GM21529 (cell line): ENCODE measurements at regions not wholly inside any gene's neighbourhood (a gene's known extent, or its start where the extent isn't known, plus 50 kb on each side); places are given as distances from the start of the nearest gene placed in this dataset.
"Not testable (repeated sequence)": the region's sequence is repeated elsewhere in the genome, so short reads cannot be mapped to it uniquely, and the experiment has no call there.

Source experiments
- ATAC-seq: cut with Tn5 transposase; IDR thresholded peaks from one replicate; pipeline ENCODE4 v1.9.1; 2021; ENCODE audit not compliant: unreplicated experiment

DNA sequence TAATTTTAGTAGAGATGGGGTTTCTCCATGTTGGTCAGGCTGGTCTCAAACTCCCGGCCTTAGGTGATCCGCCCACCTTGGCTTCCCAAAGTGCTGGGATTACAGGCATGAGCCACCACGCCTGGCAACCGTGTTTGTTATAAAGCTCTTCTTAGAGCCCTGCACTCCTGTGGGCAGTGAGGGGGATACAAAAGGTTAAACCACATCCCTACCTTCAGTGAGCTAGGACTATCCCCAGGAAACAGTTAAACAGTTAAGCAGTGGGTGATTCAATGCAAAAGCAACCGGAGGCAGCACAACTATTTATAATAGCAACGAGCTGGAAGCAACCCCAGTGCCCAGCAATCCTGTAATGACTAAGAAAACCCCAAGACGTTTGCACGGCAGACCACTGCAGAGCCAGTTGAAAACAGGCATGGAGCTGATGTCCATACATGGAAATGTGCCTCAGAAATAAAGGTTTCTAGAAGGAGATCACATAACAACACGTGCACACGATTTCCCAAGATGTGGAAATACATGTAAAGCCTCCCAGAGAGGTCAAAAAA lies 107.2 kb upstream of the LYZL2 start:
- peak; percentile 86 for ATAC-seq

DNA sequence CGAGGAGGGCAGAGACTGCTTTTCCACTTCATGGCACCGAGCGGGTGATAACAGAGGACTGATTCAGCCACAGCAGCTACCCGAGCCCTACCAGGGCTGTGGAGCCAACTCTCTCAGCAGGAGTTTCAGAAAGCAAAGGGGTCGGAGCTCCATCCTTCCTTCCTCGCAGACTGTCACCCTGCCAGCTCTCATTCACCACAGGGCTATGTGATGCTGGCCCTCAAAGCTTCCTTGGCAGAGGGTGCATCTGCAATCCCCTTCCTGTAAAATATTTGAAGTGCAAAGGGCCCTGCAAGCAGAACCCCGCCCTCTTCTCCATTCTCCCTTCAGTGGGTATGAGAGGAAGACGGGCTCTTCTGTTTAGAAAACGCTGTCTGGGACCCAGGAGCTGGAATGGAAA lies 105.3 kb upstream of the LYZL2 start:
- ATAC-seq, result no peak

DNA sequence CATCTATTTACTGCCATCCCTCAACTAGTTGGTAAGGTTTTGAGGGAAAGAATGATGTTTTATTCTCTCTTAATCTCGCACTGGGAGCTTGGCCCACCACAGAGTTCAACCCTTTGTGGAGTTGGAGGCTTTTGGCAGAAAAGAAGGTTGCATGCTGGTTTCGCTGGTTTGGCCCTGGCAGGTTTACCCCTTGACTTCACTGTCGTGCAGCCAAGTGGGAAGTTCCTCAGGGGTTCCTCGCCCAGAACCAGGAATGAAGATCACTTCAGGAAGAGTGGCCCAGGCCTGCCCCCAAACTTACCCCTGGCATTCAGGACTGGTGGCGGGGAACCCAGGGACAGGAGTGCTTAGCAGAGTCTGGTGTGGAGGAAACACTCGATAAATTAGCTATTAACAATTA lies 103.1 kb upstream of the LYZL2 start:
- no peak for ATAC-seq

DNA sequence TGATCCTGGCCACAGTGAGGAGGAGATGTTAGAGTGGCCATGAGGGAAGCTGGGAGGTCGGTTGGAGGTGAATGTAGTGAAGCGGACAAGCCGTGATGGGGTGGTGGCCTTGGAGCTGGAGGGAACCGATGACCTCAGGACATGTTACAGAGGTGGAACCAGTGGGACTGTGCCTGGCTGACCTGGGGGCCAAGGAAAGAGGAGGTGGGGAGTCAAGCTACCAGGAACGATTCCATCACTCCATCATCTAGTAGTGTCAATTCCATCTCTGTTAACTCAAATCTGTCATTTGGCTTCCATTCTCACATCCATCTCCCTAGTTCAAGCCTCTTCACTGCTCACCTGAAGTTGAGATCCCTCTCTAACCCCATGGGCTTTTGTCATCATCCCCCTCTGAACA lies 102.4 kb upstream of the LYZL2 start:
- no peak for ATAC-seq

DNA sequence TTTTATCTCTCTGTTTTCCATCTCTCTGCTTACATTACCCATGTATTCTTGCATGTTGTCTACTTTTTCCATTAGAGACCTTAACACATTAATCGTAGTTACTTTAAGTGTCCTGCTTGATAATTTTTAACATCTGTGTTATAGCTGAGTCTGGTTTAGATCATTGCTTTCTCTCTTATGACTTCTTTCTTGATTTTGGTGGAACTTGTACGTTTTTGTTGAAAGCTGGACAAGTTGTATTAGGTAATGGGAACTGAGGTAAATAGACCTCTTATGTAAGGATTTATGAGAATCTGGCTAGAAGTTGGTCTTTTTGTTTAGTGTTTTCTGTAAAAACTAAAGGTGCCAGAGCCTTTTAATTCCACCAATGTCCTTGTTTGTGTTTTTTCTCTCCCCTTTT lies 100.8 kb upstream of the LYZL2 start:
- ATAC-seq, result no peak

DNA sequence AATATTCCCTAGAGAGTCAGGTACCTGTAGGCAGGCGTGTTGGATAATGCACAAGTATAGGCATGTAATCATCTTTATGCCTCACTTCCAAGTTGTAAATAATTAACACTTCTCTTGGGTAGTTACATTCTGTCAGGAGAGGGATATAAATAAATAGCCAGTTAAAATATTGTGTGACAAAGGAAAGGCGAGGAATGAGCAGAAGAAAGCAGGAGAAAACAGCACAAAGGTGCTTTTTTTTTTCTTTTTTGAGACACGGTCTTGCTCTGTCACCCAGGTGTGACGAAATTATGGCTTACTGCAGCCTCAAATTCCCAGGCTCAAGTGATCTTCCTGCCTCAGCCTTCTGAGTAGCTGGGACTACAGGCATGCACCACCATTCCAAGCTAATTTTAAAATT lies 99.2 kb upstream of the LYZL2 start:
- no peak for ATAC-seq

DNA sequence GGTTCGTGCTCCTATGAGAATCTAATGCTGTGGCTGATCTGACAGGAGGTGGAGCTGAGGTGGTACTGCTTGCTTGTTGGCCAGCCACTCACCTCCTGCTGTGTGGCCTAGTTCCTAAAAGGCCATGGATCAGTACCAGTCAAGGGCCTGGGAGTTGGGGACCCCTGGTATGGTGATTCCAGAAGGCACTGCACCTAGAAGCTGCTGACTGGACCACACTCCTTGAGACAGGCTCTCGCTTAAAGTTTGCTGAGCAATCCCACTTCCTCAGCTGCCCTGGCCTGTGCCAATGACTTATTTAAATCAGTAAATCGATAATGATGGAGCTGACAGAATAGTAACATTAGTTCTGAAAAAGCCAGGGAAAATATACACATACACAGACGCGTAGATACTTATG lies 98.6 kb upstream of the LYZL2 start:
- no peak for ATAC-seq

DNA sequence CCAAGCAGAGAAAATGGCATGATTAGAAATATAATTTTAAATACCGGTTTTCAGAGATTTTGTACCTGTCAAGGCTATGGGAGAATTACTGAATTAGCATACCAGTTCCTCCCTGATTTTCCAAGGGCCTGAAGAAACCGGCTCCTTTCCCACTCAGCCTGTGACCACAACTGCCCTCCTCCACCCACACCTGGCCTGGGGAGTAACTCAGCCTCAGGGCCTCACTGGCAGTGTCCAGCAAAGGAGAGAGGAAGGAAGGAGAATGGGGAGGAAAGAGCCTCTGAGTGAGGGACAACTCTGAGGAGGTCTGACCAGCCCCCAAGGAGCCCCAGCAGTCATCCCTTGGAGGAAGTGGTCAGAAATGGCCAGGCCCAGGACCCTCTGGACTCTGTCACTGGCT lies 98.0 kb upstream of the LYZL2 start:
- no peak for ATAC-seq

DNA sequence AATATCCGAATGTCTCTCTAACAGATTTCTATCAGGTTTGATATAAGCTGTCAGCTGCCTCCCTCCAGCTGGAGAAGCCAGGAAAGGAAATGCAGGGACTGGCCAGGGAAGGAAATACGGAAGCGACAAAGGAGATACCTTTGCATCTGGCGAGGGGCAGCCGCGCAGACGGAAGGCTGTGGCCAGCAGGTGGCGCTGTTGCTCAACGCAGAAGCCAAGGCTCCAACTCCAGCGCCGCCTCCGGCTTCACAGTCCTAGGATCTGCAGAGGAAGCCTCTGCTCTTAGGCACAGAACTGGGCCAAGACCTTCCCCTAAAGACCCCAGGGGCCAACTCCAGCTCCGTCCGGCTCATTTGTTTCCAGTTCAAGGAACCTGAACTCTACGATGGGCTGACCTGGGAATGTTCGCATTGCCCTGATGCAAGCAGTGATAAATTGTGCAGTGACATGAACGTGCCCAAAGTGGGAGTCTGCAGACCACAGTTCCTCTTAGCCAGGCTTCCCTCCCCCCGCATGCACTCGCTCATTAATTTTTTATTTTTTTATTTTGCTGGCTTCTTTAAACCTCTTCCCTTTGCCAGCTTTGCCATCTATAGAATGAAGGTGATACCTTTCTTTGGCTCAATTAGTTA lies 97.3 kb upstream of the LYZL2 start:
- peak; percentile 89 for ATAC-seq

DNA sequence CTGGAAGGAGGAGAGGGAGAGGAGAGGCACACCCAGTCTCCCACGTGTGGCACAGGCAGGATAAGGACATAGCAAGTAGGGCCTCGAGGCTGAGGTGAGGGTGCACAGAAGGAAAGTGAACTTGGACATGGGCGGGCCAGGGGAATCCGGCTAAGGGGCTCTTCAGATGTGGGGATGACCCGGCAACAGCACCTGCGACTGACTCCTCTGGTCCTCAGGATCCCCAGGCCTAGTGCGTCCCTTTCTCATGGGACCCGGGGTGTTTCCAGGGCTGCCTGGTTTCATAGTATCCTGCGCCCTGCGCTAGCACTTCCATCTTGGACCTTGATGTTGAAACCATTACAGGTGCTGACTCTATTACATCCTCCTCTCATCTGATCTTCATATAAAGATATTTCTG lies 96.1 kb upstream of the LYZL2 start:
- no peak for ATAC-seq

DNA sequence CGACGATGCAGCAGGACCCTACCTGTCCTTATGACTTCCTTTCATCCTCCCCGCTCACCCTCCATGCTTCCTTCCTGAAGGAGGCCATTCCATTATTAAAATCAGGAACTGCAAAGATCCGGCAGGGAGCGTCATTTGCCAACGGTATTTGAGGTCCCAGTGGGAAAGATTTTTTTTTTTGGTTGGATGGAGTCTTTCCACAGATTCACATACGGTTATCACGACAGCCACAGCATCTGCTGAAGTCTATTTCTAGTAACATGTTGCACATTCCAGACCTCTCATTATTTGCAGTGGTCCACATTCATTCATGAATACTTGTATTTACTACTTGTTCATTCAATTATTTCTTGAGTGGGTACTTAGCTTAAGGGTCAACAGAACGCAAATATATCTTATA lies 94.7 kb upstream of the LYZL2 start:
- ATAC-seq, result no peak

DNA sequence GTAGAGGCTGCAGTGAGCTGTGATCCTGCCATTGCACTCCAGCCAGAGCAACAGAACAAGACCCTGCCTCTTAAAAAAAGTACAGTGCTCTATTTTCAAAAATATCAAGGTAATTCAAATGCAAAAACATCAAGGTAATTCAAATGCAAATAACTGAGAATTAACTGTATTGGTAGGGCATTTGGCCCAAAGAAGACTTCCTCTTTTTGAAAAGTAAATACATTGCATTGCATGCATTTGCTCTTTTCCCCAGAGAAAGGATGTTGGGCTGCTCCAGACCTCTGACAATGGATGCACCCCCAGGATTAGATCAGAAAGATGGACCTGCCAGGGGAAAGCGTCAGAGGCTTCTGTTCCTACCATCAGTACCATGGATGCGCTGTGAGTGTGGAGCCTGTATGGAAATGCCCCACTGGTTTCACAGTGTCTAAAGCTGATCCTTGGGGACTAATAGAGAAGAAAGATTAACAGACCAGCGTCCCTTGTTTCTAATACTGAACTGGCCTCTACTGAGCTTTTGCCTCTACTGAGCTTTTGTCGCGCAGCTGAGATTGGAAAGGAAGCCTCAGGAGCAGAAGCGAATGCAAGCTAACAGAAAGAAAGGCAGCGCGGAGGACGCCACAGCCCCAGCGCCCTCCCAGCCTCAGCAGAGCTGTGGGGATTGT lies 93.5 kb upstream of the LYZL2 start:
- ATAC-seq, result no peak

DNA sequence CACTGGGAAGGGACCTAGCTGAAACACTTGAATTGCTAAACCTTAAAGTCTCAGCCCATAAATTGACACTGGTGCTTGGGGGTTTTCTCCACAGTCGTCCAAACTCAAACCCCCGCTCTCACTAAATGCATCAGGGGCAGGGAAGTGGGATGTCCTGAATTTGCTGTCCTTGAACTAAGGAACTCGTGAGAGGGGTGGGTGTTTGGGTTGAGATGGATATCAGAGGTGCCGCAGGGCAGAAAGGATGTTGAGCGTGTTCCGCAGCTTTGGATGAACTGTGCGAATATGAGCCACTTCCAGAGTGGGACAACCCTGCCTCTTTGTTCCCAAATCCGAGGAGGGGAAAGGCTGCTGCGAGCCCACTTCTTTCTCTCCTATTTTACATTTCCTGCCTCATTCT lies 90.3 kb upstream of the LYZL2 start:
- no peak for ATAC-seq

DNA sequence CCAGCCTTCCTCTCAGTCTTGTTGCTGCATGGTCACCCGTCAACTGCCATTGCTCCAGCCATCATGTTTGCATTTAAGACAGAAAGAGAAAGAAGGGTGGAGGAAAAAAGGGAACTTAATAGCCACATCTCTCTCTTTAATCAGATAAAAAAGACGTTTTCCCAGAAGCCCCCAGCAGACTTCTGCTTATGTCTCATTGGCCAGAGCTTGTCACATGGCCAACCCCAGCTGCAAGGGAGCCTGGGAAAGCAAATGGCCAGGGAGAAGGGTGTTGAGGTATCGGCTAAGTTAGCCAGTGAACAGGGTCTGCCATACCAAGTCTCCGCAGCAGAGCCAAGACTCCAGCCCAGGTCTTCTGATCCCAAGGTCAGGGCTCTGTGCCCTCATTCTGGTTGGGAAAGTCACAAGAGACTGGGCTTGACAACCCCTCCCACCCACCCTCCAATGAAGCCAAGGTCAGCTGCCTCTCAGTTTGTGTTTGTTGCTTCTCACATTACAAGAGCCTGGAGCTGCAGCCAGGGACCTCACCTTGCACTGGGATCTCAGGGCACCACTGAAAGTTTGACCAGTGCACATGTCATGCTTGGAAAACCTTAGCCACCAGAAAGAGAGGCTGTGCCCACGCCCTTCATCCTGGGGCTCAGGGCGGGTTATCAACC lies 80.3 kb upstream of the LYZL2 start:
- no peak for ATAC-seq

DNA sequence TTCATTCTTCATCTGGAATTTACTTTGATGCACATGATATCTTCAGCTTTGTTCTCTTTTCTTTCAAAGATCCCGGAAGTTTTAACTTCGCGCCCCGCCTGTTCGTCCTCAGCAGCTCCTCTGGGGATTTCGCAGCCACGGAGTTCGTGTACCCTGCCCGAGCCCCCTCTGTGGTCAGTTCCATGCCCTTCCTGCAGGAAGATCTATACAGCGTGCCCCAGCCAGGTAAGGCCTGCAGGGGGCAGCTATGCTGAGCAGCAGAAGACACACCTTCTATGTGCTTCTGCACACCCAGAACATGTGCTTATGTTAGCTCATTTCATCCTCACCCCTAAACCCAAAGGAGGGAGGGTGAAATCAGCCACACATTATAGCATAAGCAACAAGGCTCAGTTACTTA lies 79.7 kb upstream of the LYZL2 start:
- no peak for ATAC-seq

DNA sequence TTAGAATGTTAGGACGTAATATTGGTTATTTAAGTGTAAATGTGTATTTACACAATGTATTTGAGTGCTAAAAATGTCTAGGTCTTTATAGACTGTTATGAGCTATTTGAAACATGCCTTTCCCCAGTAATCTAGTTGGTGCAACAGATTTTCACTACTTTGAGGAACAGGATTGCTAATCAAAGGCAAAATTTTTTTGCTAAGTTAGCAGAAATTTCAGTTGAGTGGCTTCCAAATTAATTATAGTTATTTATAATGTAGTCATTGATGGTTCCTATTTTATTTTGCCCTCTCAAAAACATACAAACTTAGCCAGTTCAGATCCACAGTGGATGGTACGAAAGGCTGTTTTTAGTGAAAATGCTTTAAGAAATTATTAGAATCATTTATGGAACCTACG lies 78.7 kb upstream of the LYZL2 start:
- no peak for ATAC-seq

DNA sequence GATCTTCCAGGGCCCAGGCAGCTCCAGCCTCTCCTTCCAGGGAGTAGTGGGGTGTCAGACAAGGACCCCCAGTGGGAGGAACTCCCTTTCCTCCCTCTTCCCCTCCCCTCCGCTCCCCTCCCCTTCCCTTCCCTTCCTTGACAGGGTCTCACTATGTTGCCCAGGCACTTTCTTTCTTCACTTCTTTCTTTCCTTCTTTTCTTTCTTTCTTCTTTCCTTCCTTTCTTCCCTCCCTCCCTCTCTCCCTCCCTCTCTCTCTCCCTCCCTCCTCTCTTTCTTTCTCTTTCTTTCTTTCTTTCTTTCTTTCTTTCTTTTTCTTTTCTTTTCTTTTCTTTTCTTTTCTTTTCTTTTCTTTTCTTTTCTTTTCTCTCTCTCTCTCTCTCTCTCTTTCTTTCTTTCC lies 76.6 kb upstream of the LYZL2 start:
- not testable (repeated sequence) for ATAC-seq

DNA sequence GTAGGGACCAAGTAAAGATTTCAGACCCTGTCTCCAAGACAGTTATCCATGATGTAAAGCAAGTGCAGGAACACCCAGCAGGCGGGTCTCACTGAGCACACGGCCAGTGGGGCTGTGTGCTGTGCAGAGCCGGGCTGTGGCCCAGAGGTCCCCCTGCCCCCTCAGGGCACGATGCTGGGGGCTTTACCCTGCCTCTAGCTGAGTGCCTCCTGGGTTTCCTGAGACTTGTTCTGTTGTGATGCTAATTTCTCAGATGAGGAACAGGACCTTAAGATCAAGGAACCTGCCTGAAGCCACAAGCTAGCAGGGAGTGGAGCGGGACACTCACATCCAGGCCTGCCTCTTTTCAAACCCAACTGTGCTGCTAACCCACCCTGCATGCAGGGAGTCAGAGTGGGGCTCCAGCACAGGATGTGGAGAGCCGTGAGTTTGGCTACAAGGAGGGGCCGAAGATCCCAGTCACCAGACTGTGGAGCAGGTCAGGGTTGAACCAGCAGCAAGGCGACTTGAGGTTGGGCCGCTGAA lies 76.1 kb upstream of the LYZL2 start:
- peak; percentile 14 for ATAC-seq

DNA sequence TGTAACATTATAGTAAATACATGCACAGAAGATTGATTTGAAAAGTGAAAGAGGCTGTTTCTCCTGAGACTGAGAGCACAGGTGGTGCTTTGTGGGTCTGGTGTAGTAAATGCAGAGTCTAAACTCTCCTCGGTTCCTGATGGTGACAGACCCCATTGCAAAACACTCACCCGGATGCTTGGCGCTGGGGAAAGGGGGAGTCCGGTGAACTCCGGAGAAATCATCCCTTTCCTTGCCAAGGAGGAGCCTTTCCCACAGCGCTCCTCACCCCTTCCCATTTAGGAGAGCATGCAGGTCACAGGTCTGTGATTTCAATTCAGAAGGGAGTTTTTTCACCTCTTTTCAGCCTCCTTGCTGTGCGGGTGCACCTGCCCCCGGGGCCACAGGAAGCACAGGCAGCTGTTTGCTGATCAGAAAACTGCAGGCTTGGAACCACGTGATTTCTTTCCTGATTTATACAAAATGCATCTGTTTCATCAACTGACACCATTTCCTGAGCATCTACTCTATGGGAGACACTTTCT lies 75.6 kb upstream of the LYZL2 start:
- ATAC-seq, result peak; percentile 47

DNA sequence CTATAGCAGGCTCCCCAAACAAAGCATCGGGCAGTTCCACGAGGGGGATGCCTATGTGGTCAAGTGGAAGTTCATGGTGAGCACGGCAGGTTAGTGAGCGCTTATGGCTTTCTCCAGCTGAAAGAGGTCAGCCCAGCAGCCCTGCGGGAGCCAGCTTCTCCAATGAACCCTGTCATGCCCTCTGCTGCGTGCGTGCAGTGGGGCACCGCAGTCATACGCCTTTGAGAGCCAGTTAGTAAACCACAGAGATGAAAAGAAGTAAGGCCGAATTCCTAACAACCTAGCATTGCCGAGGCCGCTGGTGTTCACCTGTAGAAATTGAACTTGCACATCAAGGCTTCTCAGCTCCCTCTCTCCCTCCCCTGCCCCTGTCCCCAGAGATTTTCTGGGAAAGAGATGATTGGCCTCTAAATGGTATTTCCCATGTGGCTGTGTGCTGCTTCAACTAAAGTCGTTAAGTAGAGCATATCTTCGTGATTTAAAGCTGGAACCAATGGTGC lies 75.1 kb upstream of the LYZL2 start:
- ATAC-seq, result peak; percentile 2

DNA sequence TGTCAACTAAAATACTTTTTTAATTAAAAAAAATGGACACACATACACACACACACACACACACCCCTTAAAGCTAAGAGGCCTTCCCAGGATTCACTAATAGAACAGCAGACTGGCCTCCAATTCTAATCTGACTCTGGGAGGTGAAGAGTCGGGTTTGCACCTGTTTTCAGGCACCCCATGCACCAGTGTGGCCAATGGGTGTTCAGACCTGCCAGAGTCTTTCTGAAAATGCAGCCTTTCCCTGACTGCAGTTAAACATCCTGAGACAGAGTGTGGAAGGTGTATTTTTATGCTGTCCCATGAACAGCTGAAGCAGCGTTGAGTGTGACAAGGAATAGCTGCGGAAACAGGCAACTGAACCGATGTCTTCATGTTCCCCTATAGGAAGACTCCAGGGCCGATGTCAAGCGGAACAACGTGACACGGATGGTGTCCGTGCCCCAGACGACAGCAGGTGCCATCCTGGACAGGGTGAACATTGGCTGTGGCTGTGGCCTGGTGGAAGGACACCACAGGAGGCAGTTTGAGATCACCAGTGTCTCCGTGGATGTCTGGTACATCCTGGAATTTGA lies 74.6 kb upstream of the LYZL2 start:
- no peak for ATAC-seq
